Activated T-helper 17 cell treated with anti-CD3 and anti-CD28 coated beads, Interleukin-2, amount 50 U/mL, for 72 hours (primary cell): ENCODE measurements at regions not wholly inside any gene's neighbourhood (a gene's known extent, or its start where the extent isn't known, plus 50 kb on each side); places are given as distances from the start of the nearest gene placed in this dataset.

Experiments used
- ATAC-seq: fragments of 150-1000 bp; cut with Tn5 transposase; replicated peaks from 2 replicates; pipeline ENCODE4 v1.10.0; 2021; ENCODE audit warnings: mild to moderate bottlenecking, moderate library complexity
- H3K27ac Mint-ChIP-seq: one replicate; pipeline ENCODE4 v1.8.0; 2022; ENCODE audit warnings: mixed read lengths
- H3K27me3 Mint-ChIP-seq: one replicate; pipeline ENCODE4 v1.8.0; 2022; ENCODE audit warnings: mixed read lengths
- H3K36me3 Mint-ChIP-seq: one replicate; pipeline ENCODE4 v1.8.0; 2022; ENCODE audit warnings: low read depth, mild to moderate bottlenecking, mixed read lengths
- H3K4me1 Mint-ChIP-seq: one replicate; pipeline ENCODE4 v1.8.0; 2022; ENCODE audit warnings: mixed read lengths
- H3K4me3 Mint-ChIP-seq: one replicate; pipeline ENCODE4 v1.8.0; 2022; ENCODE audit warnings: mild to moderate bottlenecking, mixed read lengths
- H3K9me3 Mint-ChIP-seq: one replicate; pipeline ENCODE4 v1.8.0; 2022; ENCODE audit warnings: mixed read lengths

DNA sequence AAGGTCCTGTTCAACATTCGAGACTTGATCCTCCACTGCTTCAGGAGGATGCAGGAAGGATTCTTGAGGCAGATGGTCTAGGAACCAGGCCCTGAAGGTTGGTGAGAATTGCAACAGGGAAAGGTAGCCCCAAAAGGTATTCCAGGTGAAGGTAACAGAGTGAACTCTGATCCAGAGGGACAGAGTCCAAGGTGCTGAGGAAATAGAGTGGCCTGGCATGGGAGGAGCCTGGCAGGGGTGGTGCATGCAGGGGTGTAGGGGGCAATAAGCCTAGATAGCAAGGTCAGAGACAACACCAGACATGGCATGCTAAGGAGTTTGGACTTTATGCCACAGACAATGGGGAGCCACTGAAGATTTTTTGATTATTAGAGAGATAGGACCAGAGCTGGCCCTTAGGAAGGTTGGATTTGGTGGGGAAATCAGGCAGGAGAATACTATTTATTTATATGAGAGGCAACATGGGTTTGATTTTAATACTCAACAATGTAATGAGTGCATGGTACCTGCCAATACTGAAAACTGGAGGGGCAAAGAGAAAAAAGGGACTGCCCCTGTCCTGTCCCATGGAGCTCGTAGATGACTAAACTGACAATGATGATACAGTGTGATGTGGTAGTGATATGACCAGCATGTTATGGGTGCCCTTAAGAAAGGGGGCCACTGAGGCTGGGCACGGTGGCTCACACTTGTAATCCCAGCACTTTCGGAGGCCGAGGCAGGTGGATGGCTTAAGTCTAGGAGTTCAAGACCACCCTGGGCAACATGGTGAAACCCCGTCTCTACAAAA, 50.5 kb upstream of the TMED10 start:
- no peaks in the 10 kb centered on the region for H3K36me3 Mint-ChIP-seq
- H3K4me3 Mint-ChIP-seq = no peak overlapping the region
- H3K27ac Mint-ChIP-seq = no peak overlapping the region
- no peaks in the 10 kb centered on the region for H3K27me3 Mint-ChIP-seq
- H3K9me3 Mint-ChIP-seq = no peaks in the 10 kb centered on the region
- H3K4me1 Mint-ChIP-seq = peaks cover 28% of the 10 kb centered on the region
- peak; percentile 77 for ATAC-seq
